GM21737 (cell line): ENCODE measurements at regions not wholly inside any gene's neighbourhood (a gene's known extent, or its start where the extent isn't known, plus 50 kb on each side); places are given as distances from the start of the nearest gene placed in this dataset.
"Not testable (repeated sequence)": the region's sequence is repeated elsewhere in the genome, so short reads cannot be mapped to it uniquely, and the experiment has no call there.

Experiments used
- ATAC-seq: cut with Tn5 transposase; IDR thresholded peaks from one replicate; pipeline ENCODE4 v1.9.1; 2021; ENCODE audit warnings: mild to moderate bottlenecking, moderate library complexity; ENCODE audit not compliant: unreplicated experiment

DNA sequence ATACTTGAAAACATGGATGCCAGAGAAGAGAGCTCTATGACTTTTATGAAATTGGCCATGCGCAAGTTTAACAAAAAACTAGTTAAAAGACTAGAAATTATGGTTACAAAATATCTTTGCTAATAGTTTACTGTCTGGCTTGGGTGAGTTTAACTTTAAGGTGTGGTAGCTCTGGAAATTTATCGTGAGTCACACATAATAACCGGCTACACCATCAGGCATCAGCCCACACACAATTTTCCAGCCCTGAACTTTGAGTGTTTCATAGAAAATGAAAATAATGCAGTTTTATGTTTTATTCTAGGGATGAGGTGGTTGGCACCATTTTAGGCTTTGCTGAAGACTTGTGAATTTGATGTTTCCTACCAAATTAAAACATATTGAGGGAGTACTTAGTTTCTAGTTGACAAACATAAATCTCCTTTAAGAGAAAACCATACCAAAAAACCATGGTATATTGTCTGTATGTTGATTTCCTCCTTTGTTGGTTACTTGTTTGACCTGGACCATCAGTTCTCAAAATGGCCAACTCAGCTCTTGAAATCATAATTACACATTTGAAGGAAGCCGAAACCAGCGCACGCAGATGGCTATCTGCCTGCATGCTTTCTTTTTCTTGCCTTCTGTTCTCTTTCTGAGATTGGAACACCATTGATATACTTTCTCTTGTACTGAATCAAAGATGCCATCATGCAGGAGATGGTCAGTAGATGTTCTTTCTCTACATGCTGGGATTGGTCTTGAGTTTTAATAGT is 125.1 kb downstream of the AKAP11 start:
- ATAC-seq = no peak

DNA sequence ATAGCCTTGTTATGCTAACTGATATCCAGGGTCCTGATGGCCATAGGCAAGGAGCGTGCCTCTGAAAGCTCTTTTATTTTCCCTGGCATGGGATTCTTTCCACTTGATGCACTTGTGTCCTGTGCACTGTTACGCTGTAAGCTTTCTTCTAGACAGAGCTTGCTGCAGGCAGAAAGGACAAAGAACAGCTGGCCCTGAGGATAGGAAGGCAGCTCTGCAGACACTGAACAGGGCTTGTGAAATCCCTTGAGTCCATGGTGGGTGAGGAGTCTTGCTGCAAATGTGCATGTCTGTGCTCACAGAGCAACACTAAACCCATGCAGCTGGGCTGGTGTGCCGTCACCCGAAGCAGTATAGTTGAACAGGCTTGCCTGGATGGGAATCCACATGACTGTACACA is 126.6 kb downstream of the AKAP11 start:
- no peak for ATAC-seq

DNA sequence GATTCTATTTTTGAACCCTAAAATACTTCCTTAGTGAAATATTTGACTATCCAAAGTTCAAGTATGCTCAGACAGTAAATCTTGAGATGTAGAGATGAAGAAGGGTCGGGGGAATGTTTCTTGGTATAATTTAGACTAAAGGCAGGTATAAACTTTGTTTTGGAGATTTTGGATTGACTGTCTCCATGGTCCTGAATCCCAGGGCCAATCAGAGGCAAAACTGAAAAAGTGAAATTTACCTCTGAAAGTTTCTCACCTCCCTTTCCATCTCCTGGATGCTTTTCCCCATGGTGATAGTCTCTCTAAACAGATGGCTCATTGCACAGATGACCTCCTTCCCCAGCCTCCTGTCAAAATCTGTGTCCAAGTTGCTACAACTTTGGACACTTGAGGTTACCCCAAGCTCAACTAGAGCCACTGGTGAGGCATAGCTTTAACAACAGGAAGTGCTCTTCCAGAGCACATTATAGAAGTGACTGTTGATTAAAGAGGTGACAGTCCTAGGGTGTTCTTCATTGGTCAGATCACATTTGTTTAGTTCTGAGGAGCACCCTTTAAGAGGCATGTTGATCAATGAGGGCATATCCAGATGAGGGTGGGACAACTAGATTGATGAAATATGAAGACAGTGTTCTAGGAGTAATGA is 128.4 kb downstream of the AKAP11 start:
- no peak for ATAC-seq

DNA sequence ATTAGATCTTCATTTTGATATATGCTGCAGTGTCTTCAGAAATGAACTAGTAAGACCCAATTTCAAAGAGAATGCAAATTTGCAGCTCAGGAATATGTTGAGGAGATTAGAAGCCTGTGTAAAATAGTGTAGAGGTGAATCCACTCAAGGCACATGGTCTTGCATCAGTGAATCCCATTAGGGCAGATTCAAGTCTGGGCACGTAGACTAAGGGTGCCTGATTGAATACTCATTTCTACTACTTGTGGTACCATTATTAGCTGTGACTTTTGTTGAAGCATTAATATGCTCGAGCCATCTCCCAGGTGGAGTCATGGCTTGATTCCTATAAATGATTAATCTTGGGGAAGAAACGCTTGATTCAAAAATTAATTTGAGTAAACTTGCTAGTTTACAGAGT is 129.4 kb downstream of the AKAP11 start:
- ATAC-seq = no peak

DNA sequence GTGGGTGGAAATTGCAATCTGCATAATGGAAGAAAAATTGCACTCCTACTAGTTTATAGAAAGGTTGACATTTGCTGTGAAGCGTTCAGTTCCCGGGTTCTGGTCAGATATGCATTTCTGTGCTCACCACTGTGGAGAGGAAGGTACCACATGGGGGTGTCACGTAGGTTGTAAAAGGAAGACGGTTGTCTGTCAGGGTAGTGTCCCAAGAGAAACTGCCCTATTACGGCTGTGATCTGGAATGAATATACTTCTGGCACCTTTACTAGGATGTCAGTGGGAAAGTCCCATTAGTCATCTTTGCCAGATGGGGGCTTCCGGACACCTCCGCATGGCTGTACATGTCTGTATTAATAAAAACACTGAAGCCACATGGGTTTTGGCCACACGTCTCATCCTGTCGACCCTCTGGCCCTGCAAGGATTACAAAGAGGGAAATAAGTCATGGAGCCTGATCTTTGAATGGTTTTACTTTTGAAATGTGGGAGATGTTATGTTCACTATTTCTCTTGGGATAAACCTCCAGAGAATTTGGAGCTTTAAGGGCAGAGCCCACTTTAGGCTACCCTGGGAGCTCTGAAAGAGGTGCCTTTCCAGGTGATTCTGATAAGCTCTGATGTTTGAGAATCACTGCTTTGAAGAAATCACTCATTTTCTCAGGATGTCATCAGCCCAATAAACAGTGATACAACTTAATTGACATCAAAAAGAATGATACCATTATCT is 133.9 kb downstream of the AKAP11 start:
- peak; percentile 74 for ATAC-seq

DNA sequence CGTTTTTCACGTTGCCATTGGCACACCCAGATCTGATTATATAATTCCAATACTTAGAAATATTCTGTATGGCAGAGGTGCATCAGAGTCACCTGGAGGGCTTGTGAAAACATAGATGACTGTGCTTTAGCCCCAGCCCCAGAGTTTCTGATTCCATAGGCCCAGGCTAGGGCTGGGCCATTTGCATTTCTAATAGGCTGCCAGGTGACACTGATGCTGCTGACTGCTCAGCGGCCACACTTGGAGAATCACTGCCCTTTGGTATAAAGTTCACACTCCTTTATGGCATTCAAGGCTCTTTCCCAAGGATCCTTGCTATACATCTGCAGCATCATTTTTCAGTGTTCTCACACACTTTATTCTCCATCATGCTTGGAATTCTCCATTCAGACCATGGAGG is 137.1 kb downstream of the AKAP11 start:
- ATAC-seq = no peak

DNA sequence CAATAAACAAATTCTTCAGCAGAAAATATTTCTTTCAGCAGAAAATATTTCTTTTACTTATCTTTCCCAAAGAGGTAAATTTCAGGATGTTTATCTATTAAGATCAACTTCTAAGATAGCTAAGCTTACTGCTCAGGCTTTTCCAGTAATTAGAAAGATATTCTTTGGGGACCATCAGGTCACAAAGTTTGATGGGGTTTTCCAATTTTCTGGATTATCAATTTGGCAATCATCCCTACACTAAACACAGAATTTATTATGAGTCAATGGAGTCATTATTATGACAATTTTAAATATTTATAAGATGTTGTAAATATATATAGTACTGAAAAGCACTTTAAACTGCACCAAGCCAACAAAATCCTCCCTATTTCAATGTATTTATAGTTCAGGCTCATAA is 137.6 kb downstream of the AKAP11 start:
- no peak for ATAC-seq

DNA sequence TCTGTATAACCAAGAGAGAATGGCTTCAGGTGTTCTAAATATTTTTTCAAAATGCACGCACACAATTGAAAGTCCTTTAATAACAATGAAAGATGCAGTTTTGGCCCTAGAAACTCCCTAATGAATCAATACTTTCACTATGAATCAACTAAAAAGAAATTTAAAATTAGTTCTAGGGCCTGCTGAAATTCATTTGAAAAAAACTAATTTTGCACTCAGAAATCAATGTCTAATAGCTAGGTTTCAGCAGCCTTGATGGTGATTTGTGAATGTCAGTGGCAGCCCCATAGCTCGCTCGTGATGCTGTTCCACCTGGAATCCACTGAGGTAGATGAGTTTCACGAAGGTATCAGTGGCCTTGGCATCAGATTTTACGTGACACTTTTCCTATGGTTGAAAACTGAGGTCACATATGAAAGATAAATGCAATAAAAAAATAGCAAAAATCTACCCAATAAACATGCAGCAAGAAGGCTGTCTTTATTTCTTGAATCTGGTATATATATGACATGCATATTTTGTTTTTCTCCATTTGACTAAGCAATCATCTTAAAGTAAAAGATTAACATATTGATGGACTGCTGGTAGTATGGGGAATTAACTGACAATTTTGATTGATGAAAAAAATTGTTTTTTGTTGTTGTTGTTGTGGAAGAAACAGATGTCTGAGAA is 141.0 kb downstream of the AKAP11 start:
- ATAC-seq = peak; percentile 46

DNA sequence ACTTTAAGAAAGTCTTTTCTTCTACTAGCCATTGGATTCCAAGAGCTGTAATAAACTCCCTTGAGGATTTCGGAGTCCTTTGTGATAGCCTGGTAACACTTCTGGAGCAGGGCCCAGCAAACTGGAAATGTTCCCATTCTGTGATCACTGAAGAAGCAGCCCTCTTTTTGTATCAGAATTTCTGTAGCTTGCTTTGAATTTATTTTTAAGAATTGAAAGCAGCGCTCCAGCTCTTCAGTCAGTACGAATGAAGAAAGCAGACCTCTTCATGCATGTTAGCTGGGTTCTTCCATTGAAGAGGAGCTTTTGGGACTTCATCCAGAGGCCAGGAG is 141.5 kb downstream of the AKAP11 start:
- ATAC-seq = no peak

DNA sequence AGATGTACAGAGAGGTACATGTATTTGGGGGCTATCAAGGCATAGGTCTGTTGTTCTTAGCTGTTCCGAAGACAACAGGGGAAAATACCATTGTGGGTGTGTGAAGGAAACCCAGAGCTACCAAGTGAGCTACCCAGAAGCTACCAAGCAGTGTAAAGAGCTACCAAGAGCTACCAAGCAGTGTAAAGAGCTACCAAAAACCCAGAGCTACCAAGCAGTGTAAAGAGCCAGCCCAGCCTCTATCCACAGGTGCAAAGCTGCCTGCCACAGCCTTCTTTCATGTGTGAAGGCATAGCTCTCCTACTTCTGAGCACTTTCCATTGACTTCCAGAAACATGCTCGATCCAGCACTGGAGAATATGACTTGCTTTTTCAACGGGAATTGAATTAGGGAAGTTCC is 145.7 kb downstream of the AKAP11 start:
- ATAC-seq = no peak

DNA sequence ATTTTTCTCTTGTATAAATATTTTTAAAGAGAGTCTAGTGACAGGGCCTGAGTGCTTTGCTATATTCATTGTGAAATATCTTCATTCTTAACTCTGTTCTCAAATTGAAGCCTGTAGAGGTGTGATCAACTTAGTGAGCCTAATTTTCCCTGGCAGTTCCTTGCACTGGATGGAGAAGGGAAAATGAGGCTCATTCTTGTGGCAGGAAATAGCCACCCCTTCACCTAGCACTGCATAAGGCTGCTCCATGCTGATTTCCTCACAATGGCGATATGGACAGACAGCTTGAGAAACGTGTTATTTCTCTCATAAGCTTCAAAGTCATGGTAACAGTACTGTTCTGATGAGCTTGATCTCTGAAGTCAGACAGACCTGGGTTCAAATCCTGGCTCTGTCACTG is 146.2 kb downstream of the AKAP11 start:
- no peak for ATAC-seq

DNA sequence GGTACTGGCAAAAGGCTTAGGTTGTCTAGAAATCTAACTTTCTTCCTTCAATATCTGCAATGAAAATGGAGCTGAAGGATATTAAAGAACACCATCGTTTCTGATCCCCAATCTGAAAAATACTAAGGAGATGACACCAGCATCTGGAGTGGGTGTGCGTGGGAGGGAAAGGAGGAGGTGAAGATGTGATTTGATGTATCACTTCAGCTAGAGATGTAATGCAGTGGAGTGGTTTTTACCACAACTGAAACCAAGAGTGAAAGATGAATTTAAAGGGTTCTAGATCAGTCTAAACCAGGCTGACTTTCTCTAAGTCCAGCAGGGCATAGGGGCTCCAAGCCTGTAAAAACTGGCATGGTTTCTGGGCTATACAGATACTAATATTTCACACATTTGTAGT is 148.4 kb downstream of the AKAP11 start:
- no peak for ATAC-seq

DNA sequence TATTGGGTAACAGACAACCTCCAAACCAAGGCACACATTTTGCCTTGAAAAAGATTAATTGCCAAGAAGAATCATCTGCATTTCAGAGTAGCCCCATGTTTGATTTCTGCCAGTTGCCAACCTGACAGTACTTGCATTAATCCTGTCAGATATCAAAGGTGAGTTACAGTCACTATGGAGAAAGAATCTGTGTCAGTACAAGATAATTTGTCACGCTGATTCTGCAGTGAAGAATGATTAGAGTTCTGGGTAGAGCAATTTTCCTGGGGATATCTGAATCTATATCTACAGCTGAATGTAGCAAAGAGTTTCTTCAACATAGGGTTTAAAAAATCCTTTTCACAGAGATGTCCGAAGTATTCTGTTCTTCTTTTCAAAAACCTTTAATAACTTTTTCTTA is 150.7 kb downstream of the AKAP11 start:
- ATAC-seq = no peak

DNA sequence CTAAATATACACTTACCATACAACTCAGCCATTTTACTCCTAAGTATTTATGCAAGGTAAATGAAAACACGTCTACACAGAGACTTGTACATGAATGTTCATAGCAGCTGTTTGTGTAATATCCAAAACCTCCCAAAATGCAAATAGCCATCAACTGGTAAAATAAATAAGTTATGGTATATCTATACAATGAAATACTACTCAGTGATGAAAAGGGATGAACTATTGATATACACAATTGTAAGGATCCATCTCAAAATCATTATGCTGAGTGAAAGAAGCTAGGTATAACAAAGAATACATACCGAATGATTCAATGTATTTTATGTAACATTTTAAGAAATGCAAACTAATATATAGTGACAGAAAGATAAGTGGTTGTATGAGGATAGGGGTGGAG is 149.8 kb upstream of the TNFSF11 start:
- ATAC-seq = no peak

DNA sequence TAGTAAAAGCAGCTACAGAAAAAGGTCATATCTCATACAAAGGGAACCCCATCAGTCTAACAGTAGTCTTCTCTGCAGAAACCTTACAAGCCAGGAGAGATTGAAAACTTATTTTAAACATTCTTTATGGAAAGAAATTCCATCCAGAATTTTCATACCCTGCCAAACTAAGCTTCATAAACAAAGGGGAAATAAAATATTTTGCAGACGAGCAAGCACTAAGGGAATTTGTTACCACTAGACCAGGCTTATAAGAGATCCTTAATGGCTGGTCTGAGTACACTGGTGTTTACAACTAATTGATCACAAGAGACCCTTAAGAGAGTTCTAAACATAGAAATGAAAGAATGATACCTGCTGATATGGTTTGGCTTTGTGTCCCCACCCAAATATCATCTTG is 128.6 kb upstream of the TNFSF11 start:
- ATAC-seq = no peak

DNA sequence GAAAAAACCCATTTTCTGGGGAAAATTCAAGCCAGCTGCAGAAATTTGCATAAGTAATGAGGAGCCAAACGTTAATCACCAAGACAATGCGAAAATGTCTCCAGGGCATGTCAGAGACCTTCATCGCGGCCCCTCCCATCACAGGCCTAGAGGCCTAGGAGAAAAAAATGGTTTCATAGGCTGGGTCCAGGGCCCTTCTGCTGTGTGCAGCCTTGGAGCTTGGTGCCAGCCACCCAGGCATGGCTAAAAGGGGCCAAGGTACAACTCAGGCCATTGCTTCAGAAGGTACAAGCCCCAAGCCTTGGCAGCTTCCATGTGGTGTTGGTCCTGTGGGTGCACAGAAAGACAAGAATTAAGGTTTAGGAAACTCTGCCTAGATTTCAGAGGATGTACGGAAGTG is 127.4 kb upstream of the TNFSF11 start:
- not testable (repeated sequence) for ATAC-seq

DNA sequence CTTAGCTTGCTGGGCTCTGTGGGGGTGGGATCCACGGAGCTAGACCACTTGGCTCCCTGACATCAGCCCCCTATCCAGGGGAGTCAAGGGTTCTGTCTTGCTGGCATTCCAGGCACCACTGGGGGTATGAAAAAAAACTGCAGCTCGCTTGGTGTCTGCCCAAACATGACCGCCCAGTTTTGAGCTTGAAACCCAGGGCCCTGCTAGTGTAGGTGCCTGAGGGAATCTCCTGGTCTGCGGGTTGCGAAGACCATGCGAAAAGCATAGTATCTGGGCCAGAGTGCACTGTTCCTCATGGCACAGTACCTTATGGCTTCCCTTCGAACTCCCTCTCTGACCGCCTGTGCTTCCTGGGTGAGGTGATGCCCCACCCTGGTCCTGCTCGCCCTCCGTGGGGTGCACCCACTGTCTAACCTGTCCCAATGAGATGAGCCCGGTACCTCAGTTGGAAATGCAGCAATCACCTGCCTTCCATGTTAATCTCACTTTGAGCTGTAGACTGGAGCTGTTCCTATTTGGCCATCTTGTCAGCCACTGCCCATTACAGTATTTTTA is 120.8 kb upstream of the TNFSF11 start:
- ATAC-seq = no peak

DNA sequence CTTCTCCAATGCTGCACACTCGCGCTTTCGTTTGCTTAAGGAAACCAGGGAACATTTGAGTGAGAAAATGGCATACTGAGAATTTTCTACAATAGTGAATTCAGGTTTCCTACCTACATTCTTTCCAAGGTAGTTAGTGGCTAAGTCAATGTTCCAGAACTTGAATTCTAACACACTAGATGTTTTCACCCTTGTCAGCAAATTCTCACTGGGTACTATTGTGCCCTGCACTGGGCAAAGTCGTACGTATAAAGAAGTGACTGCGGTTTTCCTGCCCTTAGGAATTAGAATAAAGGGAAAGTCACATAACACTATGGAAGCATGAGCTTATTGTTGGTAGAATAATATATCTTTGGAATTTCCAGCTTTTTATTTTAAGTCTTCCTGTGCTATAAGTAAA is 119.2 kb upstream of the TNFSF11 start:
- no peak for ATAC-seq

DNA sequence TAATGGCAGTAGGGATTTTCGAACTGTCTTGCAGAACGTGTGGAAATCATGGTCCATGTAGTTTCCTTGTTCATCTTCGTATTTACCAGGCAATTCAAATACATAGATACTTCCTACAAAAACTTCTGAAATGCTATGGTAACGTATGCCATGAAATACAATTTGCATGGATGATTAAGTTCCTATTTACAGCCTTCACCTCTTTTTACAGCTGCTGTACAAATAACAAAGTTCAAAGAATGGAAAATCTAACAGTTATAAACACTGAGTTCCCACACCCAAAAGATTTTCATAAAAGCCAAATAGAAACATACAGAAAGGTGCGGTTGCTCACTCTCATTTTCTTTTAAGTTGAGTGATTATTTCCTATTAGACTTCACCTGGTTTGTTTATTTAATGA is 115.8 kb upstream of the TNFSF11 start:
- ATAC-seq = no peak

DNA sequence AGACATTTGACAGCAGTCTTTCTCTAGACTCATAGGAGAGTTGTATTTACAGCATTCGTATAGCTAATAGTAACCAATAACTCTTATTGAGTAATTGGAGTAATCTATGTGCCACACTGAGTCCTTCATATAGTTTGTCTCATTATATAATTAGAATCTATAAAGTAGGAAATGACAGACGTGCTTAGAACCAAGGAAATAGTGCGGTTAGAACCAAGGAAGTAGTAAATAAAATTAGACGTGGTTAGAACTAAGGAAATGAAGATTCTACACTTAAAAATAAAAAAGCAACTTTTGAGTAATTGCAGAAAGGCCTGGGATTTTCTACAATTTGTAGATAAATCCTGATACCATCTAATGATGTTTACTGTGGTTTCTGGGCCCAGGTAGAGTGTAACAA is 107.8 kb upstream of the TNFSF11 start:
- no peak for ATAC-seq

DNA sequence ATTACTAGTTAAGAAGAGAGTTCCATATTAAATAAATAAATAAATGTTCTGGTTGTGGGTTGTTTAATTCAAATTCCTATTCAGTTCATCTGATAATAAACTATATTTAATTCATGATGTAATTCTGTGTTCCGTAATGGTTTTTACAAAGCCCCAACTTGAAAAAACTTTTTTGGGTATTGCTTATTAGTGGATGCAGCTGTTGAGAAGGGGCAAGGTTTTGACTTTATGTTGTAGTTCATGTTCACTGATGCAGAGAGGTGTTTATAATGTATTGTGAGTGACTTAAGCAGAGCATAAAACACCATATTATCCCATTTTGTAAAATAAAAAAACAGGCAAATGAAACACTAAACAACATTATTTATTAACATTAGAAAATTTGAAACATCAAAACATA is 107.3 kb upstream of the TNFSF11 start:
- ATAC-seq = no peak
